GM18520 (cell line): ENCODE measurements at regions not wholly inside any gene's neighbourhood (a gene's known extent, or its start where the extent isn't known, plus 50 kb on each side); places are given as distances from the start of the nearest gene placed in this dataset.
"Not testable (repeated sequence)": the region's sequence is repeated elsewhere in the genome, so short reads cannot be mapped to it uniquely, and the experiment has no call there.

Experiments
- ATAC-seq: cut with Tn5 transposase; IDR thresholded peaks from one replicate; pipeline ENCODE4 v1.9.1; 2021; ENCODE audit not compliant: unreplicated experiment

DNA sequence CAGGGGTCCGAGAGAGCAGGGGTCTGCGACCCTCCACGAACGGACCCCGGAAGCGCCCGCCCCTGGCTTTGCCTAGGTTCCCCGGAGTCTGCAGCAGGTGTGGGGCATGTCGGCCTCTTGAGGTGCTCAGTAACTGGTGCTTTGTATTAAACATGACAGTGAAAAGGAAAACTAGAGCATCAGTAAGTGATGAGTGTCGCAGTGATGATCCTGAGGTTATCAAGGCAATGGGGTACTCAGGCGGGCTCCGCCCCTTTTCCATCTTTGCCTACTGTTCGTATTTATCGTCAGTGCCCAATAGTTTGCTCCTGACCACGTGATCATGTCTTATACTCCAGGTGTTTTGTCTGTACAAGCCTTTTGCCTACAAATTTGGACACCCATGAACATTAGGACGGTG is 262.4 kb downstream of the ZNF37A start:
- ATAC-seq, result peak; percentile 16

DNA sequence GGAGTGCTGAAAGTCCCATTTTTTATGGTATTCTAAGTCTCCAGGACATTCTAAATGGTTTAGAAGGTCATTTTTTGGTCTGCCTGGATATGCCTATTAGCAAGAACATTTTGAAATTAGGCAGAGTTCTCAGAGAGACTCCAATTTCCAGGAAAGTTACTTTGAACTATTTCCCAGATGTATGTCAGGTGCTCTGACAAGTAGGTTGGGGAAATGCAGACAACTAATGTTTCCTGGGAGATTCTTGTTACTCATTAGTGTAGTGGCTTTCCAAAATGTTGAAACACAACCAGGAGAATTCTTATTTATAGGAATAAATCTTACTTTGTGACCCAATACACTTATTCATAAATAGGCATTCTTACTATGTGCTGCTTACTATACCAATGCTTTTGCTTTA is 268.4 kb downstream of the ZNF37A start:
- ATAC-seq, result not testable (repeated sequence)

DNA sequence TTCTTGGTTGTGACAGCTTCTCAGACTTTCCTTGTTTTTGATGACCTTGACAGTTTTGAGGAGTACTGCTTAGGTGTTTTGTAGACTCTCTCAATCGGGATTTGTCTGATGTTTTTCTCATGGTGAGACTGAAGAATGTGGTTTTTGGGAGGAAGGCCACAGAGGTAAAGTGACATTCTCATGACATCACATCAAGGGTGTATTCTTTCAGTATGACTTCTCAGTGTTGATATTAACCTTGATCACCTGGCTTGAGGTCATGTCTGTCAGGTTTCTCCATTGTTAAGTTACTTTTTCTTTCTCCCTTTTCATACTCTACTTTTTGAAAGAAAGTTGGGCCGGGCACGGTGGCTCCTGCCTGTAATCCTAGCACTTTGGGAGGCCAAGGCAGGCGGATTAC is 269.9 kb downstream of the ZNF37A start:
- not testable (repeated sequence) for ATAC-seq

DNA sequence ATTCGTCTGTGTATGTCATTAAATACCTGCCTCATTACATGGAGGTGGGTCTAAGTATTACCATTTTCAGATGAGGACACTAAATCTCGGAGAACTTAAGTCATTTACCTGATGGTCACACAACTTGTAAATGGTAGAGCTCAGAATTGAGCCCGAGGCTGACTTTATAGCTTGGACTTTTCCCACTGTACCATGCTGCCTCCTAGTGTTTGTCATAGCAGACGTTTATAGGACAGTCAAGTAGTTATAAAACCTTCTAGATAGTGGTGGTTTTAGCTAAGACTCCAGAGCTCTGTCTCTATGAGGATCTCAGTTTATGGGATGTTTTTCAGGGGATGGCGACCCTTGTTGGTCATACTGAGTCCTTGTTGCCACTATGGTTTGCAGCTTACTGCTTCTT is 271.8 kb downstream of the ZNF37A start:
- ATAC-seq, result peak; percentile 52

DNA sequence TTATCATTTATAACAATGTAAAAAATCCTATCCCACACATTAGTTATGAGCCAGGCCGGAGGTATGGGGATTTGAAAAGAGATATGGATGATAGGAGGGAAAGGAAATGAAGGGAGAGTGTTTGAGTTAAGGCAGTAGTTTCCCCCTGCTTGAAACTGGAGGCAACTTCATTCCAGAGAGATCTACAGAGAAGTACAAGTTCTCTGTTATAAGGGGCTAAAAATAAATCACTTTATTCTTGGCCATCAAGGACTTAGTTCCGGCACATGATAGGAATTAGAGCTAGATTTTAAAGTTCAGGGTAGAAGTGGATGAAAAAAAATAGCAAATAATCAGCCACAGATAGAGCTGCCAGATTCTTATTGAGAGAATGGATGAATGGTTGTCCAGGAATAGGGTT is 289.7 kb downstream of the ZNF37A start:
- ATAC-seq, result not testable (repeated sequence)

DNA sequence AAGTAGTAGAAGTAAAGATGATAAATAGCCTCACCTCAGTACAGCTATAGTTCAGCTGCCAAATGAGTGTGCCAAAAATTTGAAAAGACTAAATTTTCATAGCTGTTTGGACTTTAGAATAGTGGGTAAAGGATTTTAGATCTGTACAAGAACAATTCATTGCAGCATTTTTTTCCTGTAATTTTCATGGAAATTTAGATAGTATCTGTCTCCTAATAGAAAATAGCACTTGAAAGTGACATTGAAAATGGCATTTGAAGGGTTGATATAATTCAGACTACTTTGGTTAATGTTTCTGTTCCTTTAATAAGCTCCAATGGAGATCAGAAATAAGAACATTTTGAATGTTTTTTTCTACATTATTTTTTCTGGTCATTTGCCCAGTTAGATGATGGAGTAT is 292.7 kb downstream of the ZNF37A start:
- ATAC-seq, result not testable (repeated sequence)

DNA sequence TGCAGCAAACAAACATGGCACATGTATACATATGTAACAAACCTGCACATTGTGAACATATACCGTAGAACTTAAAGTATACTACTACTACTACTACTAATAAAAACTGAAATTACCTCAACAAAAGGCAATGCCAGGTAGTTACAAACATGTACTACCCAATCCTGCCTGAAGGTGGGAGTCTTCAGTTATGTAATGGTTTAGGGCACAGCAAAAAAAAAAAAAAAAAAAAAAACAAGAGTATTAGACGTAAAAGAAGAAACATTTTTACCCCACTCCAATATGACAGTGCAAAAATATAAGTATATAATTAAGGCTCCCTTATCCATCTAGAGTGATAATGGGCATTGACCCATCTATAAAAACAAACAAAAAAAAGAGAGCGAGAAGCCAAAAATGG is 296.6 kb downstream of the ZNF37A start:
- ATAC-seq, result not testable (repeated sequence)

DNA sequence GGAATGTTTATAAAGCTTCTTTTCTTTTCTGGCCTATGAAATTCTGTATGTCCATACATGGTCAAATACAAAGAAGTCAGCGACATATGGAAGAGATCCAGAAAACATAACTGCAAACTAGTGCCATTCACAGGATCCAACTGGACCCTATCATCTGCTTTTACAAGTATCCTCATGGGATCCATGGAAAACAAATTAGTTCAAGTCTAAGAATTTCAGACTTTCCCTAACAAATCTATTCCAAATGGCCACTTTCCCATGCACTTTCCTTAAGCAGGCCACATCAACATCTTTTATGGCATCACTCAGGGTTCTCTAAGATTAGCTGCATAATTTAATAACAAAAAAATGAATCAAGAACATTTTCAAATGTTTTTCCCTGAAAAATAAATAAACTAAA is 301.3 kb downstream of the ZNF37A start:
- ATAC-seq, result not testable (repeated sequence)

DNA sequence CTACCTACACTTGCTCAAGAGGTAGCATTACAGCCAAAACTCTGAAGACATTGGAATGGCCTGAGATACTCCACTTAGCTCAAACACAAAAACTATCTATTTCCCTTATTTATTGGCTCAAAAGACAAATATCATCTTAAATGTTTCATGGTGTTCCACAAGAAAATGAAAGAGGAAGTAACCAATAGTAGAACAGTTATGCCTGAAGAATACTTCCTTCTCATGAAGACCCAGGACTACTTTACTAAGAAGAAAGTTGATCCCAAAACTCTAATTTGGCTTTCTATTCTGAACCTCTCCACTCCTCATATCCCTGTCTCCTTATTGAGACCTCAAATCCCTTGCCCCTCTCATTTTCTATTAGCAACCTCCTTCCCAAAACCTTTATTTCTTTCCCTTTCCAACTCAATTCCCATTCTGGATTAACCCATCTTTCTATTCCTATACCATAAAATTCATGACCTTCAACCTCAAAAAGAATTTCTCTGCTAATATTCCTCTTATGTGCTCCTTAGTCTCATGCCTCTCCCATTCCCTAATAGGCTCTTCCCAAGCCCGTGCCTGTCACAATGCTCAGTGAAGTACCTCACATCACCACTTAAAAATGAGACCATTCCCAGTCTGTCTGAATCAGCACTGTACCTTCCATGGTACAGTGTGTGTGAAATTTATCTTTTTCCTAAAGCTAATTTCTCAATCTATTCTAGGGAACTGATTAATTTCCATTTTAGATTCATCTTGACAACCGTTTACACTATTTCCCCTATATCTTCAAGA is 302.2 kb downstream of the ZNF37A start:
- not testable (repeated sequence) for ATAC-seq

DNA sequence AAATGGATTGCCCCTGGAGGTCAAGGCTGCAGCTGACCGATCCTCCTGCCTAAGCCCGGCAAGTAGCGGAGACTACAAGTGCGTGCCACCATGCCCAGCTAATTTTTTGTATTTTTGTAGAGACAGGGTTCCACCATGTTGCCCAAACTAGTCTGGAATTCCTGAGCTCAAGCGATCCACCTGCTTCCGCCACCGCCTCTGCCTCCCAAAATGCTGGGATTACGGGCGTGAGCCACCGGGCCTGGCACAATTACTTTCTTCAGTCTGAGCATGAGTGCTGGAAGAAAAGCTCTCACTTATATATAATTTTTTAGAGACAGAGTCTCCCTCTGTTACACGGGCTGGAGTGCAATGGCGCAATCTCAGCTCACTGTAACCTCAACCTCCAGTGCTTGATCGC is 307.4 kb downstream of the ZNF37A start:
- not testable (repeated sequence) for ATAC-seq

DNA sequence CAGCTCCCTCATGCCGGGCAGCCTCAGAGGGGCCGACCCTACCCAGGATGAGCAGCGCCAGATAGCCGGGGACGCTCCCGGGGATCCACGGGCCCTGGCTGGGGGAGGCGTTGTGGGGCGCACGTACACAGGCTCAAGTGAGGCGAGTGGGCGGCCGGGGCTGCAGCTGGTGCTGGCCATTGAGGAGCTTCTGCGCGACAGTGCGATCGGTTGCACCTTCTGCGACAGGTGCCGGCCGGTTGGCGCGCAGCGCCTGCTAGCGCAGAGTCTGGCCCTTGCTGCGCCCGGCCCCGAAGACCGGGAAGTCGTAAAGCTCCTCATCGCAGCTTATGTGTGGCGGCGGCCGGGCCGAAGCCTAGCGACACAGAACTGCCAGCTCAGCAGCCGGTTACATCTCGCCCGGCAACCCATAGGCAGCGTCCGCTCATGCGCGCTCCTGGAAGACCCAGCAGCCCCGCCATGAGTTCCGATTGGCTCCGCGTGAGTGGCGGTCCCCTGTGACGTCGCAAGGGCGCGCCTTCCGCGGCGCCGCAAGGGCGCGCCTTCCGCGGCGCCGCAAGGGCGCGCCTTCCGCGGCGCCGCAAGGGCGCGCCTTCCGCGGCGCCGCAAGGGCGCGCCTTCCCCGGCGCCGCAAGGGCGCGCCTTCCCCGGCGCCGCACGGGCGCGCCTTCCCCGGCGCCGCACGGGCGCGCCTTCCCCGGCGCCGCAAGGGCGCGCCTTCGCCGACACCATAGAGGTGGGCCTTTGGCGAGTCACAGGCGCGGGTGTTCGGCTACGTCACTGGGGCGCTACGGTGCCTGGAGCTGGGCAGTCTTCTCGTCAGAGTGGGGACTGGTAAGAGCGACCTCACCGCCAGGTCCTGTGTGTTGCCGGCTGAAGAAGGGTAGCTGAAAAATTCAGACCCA is 308.6 kb downstream of the ZNF37A start:
- ATAC-seq, result peak; percentile 98

DNA sequence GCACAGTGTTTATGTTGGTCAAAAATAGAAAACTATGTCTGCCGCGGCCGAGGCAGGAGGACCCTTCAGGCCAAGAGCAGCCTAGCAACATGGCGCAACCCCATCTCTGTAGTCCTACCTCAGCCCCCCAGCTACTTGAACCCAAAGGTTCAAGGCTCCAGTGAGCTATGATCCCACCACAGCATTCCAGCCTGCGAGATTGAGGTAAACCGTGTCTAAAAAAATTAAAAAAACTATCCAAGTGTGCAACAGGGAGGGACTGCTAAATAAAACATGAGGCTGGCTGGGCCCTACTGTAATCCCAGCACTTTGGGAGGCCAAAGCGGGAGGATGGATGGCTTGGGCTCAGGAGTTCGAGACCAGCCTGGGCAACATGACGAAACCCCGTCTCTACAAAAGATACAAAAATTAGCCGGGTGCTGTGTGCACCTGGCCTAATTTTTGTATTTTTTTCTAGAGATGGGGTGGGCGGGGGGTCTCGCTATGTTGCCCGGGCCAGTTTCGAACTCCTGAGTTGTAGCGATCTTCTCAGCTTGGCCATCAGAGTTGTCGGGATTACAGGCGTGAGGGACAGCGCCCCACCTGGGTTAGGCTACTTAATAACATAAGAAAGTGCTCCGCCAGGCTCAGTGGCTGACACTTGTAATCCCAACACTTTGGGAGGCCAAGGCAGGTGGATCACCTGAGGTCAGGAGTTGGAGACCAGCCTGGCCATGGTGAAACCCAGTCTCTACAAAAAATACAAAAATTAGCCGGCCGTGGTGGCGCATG is 309.4 kb downstream of the ZNF37A start:
- not testable (repeated sequence) for ATAC-seq

DNA sequence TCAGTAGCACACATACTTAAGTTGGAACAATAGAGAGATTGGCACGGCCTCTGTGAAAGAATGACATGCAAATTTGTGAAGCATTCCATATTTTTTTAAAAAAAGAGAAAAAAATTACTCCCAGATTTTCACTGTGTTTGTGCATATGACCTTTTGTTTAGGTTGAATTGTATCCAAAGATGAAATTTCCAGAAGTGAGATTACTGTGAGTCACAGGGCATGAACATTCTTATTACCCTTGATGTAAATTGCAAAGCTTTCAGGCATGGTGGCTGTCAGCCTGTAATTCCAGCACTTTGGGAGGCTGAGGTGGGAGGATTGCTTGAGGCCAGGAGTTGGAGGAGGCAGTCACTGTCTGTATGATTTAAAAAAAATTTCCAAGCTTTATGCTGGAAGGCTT is 329.5 kb downstream of the ZNF37A start:
- not testable (repeated sequence) for ATAC-seq

DNA sequence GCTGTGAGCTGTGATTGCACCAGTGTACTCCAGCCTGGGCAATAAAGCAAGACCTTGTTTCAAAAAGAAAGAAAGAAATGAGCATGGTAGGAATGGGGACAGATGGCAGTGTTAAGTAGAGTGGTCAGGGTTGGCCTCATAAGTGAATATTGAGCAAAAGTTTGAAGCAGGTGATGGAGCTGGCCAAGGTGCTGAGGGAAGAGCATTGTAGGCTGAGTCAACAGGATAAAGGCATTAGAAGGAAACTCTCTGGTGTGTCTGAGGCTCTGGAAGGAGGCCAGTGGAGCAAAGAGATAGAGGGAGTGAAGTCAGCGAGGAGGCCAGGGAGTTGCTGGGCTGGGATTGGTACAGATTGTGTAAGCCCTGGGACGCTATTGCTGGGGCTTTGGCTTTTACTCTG is 336.1 kb downstream of the ZNF37A start:
- ATAC-seq, result not testable (repeated sequence)

DNA sequence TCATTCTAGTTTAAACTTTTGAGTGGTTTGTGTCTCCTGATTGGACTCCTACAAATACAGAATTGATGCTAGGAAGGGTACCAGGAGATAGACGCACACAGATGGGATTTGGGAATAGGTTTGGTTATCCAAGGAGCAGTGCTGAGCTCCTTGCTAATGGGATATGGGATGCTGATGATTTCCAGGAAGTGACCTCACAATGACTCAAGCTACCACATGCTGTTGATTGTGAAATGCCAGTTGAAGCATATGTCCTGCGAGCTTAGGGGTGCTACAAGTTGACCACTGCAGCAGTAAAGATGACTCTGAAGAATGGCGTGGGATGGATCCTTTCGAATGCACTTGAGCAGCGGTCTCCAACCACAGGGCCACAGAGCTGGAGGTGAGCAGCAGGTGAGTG is 343.2 kb downstream of the ZNF37A start:
- not testable (repeated sequence) for ATAC-seq

DNA sequence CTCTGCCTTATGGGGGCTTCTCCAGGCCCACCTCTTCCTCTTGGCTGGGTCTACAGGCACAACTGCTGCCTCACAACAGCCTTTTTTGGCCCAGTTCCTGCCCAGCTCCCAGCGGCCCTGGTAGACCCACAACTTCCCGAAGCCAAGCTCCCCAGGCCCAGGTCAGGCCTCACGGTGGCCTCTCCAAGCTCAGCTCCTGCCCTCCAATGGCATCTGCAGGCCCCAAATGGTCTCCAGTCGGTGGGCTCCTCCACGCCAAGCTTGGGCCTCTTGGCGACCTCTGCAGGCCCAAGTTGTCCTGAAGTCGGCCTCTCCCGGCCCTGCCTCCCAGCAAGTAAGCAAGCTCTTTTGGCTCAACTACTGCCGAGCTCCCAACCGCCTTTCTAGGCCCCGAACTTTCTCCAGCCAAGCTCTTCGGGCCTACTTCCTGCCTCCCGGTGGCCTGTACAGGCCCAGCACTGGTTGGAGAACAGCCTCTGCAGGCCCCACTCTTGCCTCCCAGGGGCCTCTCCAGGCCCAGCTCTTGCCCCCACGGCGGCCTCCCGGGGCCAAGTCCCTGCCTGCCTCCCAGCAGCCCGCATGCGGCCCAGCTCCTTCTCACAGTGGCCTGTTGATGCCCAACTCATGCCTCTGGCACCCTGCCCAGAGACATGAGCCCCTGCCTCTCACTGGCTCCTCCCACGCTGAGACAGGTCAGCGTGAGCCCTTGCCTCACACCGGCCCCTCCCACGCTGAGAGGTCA is 354.6 kb downstream of the ZNF37A start:
- not testable (repeated sequence) for ATAC-seq

DNA sequence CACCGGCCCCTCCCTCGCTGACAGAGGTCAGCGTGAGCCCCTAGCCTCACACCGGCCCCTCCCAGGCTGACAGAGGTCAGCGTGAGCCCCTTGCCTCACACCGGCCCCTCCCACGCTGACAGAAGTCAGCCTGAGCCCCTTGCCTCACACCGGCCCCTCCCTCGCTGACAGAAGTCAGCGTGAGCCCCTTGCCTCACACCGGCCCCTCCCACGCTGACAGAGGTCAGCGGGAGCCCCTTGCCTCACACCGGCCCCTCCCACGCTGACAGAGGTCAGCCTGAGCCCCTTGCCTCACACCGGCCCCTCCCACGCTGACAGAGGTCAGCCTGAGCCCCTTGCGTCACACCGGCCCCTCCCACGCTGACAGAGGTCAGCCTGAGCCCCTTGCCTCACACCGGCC is 355.5 kb downstream of the ZNF37A start:
- ATAC-seq, result not testable (repeated sequence)

DNA sequence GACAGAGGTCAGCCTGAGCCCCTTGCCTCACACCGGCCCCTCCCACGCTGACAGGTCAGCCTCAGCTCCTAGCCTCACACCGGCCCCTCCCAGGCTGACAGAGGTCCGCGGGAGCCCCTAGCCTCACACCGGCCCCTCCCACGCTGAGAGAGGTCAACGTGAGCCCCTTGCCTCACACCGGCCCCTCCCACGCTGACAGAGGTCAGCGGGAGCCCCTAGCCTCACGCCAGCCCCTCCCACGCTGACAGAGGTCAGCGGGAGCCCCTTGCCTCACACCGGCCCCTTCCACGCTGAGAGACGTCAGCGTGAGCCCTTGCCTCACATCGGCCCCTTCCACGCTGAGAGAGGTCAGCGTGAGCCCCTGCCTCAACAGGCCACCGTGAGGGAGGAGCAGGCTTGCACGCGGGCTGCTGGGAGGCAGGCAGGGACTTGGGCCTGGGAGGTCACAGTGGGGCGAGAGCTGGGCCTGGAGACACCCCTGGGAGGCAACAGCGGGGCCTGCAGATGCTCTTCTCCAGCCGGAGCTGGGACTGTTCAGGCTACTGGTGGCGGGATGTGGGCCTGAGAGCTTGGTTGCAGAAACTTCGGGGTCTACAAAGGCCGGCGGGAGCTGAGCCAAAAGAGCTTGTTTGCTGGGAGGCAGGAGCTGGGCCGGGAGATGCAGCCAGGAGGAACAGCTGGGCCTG is 356.4 kb downstream of the ZNF37A start:
- ATAC-seq, result not testable (repeated sequence)

DNA sequence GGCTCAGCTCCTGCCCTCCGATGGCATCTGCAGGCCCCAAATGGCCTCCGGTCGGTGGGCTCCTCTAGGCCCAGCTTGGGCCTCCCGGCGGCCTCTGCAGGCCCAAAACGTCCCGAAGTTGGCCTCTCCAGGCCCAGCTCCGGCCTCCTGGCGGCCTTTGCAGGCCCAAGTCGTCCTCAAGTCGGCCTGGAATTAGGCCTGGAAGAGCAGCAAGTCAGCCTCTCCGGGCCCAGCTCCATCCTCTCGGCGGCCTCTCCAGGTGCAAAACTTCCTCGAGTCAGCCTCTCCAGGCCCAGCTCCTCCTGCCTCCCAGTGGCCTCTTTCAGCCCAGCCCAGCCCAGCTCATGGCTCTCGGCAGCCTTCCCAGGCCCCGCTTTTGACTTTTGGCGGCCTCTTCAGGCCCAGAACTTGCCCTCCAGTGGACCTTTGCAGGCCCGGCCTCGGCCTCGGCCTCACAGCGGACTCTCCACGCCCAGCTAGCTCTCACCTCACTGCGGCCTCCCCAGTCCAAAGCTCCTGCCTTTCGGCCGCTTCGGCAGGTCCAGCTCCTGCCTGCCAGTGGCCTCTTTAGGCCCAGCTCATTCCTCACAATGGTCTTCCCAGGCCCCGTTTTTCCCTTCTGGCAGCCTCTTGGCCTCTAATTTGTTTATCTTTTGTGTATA is 357.3 kb downstream of the ZNF37A start:
- not testable (repeated sequence) for ATAC-seq
